GM04503 (cell line): ENCODE measurements at regions not wholly inside any gene's neighbourhood (a gene's known extent, or its start where the extent isn't known, plus 50 kb on each side); places are given as distances from the start of the nearest gene placed in this dataset.

Experiments used
- DNase-seq: peaks from one replicate; pipeline ENCODE4 v3.0.0-alpha.2; 2012; ENCODE audit warnings: low read depth

DNA sequence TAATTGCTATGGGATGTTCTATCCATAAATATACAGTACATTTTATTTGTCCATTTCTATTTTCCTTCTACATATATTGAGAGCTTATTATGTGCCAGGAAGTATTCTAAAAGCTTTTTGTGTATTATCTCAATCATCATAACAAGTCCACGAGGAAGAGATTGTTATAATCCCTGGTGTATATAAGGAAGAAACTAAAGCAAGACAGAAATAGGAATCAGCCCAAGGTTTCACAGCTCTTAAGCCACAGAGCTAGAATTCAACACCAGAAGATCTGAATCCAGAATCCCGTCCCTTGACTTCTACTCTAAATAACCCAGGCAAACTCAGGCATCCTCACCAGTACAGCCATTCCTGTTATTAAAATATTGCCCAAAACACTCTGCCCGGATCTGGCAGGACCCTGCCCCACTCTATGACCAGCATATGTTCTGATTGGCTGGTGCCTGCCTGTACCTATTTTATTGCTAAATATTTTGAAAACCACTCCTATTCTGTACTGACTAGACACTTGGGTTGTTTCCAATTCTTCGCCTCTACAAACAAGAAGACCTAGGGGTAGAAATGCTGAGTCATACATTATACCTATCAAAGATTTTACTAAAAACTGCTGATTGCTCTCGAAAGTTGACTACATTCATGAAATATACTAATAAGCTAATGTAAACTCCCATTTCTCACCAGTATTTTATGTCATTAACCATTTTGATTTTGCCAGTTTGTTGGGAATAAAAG, 297.4 kb downstream of the ENC1 start:
- DNase-seq, result no peak

DNA sequence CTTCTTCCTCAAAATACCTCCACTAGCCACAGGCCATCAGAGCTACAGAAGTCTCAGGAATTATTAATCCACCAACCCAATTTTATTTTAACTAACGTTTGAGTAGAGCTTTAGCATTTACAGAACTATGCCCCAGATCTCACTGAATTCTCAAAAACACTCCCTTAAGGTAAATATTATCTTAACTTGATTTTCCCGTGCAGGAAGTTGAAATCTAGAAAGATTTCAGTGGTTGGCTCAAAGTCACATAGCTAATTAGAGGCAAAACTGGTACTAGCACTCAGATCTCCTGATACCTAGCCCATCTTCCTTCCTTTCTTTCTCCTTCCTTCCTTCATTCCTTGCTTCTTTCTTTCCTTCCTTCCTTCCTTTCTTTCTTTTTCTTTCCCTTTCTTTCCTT, 298.3 kb downstream of the ENC1 start:
- DNase-seq, result no peak

DNA sequence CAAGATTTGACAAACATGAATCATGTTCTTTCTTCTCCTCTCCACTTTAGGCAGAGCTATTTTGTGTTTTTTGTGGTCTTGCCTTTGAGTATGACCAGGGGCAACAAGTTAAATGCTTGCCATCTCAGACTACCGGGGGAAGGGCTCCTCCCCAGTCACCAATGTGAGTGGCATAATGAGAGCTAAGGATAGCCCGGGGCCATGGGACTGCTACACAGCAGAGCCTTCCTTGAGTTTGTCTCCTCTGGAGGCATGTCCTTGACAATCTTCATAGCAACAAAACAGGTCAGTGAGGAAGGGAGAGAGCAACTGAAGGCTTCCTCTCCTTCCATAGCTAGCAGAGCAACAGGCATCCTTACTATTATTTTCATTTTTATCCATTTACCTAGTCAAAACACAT, 299.3 kb downstream of the ENC1 start:
- no peak for DNase-seq

DNA sequence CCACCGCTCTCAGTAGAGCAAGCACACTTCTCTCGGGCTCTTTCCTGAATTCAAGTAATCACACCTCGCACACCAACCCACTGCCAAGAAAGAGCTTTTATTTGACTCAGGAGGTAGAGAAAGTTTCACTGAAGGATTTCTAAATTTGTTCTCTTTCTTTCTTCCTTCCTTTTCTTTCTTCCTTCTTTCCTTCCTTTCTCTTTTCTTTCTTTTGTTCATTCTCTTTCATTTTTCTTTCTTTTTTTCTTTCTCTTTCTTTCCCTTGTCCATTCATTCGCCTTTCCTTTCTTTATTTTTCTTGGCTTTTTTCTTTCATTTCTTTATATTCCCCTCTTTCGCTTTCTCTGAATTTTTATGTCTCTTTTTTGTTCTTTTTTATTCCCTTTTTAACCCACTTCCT, 300.1 kb downstream of the ENC1 start:
- DNase-seq, result no peak

DNA sequence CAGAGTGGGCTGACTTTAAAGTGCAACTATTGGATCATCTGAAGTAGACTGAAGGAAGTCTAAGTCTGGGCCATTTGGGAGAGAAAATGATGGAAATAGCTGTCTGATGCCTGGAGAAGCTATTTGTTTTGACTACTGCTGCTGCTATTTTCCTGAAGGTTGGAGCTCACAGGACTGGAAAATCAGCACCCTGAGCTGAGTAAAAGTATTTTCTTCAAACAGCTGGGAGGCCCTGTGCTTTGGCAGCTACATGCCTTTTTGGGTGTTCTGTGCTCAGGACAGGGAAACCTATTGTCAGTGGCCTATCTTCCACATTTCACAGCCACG, 302.6 kb downstream of the ENC1 start:
- no peak for DNase-seq

DNA sequence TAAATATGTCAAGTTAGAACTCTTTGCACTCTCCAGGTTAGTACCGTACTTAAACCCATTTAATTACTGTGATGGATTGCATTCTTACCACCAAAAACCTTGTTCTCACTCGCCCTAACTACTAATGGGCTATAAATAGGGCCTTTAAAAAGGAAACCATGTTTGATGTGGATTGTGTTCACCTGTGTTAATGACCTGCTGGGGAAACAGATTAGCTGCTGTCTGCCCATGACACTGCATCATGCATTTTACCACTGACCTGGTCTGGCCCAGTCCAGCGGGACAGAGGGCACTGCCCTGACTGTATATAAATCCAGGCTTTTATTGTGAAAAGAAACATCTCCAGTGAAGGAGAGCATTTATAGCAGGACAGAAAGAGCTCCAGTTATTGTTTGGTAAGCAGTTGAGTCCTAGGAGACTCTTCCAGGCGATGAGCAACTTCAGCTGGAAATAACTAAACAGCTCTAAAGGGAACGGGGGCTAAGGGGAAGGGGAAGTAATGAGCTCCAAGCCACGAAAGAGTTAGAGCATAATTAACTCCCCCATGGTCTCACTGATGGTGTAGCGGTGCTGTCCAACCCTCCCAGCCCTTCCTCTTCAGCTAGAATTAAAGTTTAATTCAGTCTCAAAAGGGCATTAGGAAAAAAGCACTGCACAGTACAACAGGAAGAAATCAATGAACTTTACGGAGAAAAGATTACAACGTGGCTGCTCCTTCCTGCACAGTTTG, 303.1 kb downstream of the ENC1 start:
- no peak for DNase-seq

DNA sequence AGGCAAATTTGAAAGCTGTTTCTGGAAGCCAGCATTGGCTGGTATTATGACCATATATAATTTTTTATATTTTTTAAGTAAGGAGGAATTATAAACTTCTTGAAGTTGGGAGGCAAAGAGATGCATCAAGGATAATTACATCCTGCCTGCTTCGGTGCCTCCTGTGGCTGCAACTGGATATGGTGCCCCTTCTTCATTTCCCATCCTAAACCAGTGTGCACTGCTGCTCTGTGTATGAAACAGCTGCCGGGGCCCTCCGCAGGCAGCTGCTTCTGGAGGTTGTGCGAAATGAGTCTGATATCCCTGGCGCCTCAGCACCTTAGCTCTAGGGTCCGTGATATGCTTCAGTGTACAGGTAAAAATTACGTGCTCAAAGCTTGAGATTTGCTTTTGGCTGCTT, 304.2 kb downstream of the ENC1 start:
- DNase-seq, result no peak

DNA sequence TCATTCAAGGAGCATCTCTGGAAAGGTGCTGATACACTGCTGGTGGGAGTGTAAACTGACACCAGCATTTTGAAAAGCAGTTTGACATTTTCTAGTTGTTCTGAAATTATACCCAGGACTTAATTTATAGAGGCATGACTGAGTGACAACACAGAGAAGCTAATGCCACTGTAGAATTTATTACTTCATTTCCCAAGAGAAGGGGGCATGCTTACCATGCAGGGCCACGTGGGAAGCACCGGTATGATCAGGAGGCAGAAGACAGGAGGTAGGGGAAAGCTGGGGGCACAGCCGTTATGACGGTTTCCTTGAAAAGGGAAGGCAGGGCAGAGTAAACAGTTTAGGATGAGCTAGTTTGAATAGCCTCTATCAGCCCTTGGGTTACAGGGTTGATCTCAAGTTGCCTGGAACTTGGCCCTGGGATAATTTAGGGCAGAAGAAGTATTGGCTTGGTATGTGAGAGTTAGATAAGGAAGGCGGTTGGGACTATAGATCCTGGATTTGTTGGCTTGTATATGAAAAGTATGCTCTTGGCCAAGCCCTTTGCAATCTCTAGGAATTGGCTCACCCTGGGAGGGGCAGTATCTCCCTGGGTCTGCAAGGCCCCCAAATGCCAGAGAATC, 305.7 kb downstream of the ENC1 start:
- DNase-seq, result no peak

DNA sequence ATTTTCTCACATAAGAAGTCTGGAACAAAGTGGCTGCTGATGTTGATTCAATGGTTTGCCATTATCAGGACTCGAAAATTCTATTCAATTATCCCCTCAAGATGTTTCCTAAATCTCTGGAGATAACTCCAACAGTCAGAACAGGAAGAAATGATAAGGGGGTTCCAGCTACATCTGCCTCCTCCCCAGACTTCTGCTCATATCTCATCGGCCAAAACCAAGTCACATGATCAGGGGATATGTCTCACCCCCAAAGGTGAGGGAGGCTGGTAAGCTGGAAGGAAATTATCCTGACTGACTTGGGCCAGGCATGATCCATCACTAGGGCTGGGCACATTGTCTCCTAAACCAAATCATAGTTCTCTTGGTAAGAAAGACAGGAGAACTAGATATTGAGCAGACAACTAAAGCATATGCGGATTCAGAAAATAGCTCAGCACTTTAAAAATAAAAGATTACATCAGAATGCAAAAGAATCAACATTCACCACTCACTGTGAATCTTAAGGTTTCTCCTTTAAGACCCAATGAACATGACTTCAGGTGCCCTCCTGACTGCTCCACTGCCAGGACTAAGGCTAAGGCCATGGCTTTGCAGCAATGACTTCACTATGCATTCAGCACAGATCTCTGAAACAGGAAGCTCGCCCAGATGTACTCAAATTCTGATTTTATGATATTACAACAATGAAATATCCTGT, 306.3 kb downstream of the ENC1 start:
- DNase-seq, result no peak

DNA sequence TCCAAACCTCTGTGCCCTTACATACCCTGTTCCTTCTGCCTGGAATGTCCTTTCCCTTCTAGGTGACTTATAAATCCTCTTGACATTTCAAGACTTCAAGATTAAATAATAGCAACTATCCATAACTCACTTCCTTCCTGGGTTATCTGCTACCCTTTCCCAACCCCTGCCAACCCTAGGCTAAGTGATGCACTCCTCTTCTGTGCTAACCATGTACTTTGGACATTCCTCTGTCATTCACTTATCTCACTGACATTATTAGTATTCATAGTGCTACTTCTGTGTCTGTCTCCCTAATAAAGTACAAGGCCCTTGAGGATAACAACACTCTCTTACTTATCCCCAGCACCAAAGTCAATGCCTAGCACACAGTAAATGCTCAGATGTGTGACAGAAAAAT, 307.1 kb downstream of the ENC1 start:
- no peak for DNase-seq

DNA sequence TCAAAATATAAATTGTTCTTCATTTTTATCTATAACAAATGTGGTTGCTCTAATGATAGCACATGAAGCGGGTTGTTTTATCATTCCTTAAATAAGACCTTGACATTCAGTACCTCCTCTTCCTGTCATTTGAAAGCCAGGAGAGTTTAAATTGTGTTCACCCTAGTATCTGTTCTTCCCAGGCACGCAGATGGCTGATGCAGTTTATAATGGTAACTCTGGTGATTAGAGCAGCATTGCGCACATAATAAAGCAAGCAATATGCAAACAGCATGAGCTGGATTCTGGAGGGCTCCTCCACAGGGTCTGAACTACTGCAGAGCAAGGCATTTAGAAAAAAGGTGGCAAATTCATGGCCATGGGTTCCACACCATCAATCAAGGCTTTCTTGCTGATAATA, 307.8 kb downstream of the ENC1 start:
- no peak for DNase-seq

DNA sequence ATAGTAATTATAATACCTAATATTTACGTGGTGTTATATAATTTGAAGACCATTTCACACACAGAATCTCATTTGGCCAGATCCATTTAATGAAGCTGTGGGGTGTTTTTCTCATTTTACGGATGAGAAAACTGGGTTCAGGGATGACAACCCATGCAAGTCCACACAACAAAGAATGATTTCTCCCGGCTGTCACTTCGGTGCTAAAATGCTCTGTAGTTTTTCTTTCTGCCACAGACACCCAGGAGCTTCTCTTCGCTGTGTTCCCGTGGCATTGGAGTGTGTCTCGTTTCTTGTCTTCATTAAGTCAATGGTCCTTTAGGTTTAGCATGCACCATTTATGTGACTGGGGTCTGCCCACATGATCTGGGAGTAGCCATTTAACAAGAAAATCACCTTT, 308.5 kb downstream of the ENC1 start:
- no peak for DNase-seq

DNA sequence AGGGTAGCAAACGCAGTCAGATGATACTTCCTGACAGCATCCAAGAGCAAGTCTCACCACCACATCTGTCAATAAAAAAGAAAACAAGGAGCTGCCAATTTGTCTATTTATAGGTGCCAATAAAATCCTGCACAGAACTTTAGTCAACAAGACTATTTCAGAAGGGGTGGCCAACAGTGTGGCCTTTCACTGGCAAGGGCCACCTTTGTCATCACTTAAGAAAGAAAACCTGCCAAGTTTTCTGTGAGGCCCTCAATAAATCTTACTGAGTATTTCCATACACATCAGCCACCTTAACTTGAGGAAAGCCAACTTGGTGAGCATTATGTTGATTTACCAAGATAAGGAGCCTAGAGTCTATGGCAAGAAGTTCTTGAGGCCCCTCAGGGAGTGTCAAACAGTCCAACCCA, 312.3 kb downstream of the ENC1 start:
- no peak for DNase-seq

DNA sequence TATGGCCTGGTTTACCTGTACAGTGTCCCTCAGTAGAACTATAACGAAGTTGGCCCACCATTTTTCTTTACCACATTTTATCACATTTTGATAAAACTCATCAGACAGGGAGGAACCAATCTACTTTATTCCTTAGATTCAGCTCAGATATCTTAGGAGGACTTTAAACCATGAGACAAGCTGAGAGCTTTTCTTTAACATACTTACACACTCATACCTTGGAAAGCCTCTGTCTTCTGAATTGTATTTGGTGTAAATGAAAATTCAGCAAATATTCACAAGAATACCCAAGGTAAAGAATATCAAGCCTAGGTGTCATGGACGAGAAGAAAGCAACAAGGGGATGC, 313.2 kb downstream of the ENC1 start:
- DNase-seq, result no peak

DNA sequence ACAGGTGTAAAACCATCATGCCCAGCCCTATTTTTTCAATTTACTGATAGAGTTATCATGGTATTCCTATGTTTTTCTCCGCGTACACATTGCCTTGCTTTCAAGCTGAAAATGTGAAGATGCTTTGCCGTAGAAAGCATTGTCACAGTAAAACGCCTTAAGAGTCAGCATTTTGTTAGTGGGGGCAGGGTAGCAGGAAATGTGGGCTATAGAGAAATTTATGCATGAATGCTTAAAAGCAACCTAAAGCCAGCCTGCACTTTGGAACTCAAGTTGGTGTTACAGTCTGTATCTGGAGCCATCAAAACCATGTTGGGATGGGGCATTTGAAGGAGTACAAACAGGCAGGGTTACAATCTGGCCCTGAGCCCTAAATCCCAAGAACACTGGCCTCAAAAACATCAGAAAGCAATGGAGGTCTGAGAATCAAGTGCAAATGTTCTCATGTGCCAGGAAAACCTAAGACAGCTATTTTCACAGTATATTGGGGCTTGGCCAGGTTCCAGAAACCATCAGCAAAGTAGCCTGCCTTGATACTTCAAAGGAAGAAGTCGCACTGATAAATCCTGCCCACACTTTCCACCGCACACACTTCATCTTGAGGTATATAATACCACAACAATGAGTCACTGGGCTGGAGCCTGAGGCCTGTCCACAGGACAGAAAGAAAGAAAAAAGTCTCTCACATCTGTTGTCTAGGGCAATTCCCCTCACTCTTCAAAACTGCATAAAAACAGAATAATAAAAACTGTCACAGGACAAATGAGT, 313.8 kb downstream of the ENC1 start:
- DNase-seq, result peak; percentile 45

DNA sequence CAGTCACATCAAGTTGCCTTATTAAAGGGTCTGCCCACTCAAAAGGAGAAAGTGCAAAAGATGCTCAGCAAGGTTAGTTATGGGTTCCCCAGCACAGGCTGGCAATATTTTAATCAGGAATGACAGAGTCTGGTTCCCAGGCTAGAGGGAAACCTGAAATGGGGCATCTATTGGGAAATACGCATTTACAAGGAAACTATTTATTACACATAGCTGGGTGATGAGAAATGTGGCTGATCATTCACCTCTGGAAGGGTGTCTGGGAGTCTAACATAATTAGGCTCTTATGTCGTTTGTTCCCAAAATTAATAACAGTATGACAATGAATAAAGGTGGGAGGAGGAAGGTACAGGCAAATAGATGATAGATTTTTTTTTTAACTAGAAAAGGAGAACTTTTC, 314.7 kb downstream of the ENC1 start:
- no peak for DNase-seq

DNA sequence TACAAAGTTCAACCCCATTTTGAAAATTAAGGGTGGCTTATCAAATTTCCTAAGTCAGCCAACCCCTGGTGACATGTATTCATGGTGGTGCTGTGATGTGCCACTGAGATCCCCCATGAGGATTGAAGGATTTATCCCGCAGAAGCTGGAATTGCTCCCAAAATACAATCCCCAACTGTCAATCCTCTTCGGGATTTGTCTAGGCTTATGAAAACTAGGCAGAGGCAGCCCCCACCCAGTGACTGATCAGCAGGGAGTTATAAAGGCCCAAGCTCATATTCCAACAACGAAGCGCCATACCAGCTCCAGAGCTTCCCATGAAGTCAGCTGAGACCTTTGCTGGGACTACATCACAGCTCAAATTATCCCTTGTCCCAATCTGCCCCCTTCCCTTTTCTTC, 316.0 kb downstream of the ENC1 start:
- no peak for DNase-seq

DNA sequence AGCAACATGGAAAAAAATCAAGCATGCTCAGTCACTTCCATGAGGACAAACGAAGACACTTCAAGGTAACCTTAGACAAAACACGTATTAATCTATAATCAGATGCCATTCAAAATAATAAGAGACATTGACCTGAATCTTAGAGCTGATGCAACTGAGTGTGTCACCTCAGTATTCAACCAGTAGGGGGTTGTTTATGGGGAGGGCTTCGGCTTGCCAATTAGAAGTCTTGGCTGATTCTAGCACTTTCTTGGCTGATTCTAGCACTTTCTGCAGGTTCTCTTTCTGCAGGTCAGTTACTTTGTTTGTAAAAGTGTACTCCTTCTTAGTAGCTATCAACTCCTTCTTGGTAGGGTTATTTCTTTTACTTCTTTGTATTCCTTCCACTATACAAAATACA, 317.6 kb downstream of the ENC1 start:
- no peak for DNase-seq

DNA sequence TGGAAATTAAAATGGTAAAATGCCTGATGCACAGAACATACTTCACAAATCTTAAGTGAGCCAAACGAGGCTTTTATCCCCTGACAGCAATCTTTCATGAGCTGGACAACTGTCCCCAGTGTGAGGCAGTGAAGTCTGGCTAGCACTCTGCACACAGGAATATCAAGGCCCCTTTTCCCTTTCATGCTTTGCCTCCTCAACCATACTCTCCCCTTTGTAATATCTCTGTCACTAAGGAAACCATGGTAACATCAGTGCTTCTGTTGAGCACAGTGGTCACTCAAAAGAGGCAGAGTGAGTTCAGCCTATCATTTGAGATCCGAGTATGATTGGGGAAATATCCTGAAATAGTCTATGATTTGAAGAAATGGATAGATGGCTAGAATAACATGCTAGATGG, 318.3 kb downstream of the ENC1 start:
- no peak for DNase-seq

DNA sequence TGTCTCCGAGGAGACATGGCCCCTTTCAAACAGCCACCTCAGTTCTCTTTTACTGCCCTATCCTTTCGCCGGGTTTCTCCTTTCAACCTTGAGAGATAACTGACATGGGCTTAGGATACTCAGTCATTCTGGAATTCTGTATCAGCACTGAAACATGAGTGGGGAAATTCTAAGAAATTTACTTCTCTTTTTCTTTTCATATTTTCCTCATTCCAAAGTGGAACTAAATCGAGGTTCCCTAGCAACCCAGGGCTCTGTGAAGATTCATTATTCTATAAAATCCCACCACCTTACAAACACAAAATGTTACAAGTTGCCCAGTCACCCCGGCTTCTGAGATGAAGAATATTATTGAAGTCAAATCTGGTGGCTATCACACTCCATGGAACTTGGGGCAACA, 319.2 kb downstream of the ENC1 start:
- no peak for DNase-seq

DNA sequence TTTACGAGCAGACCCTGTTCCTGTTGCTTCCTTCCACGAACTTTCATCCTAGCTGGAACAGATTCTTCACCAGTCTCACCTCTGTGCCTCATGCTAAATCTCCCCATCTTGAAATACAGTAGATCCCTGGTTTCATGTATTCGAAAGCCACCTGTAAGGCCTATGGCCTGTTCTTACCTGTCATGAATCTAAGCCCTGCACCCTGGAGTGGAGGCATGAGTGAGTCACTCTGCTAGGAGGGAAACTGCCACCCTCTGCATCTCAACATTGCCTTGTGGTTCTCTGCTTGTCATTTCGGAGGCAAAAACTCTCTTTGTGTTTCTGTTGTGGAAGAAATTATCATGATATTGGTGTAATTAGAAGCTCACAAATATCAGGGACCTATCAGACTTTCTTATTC, 320.0 kb downstream of the ENC1 start:
- no peak for DNase-seq

DNA sequence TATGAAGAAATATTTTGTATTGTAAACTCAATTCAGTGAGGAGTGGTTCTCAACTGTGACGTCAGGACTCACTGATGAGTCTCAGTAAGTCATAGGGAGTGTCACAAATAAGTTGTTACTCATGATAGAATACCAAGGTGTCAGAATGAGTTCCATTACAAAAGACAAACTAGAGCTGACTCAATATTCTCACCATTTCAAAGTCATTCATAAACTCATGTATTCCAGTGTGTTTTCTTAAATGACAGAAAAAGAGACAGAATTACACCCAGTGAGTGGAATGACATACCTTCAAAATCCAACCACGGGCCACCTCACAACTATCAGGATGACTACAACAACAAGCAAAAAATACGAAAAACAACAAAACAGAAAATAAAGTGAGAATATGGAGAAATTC, 321.5 kb downstream of the ENC1 start:
- no peak for DNase-seq
